Uterus (tissue), 2 donors: ENCODE measurements at regions not wholly inside any gene's neighbourhood (a gene's known extent, or its start where the extent isn't known, plus 50 kb on each side); places are given as distances from the start of the nearest gene placed in this dataset.

Experiments
- POLR2A ChIP-seq, 2 donors: fragments of 450-650 bp; IDR thresholded peaks; one replicate each; pipeline ENCODE4 v1.6.1; 2016; ENCODE audit warnings: antibody characterized with exemption in 2 of 2, mild to moderate bottlenecking in 1 of 2, moderate library complexity in 1 of 2
- TF ChIP-seq, protein P1 (sequence below), 4 experiments: fragments of 200-600 bp in 2 of 4; fragments of 450-650 bp in 2 of 4; sonication (generic) in 2 of 4; IDR thresholded peaks; one replicate each; pipeline ENCODE4 v1.5.1; 2016 to 2019; ENCODE audit warnings: antibody characterized with exemption in 4 of 4, mild to moderate bottlenecking in 2 of 4, moderate library complexity in 1 of 4

DNA sequence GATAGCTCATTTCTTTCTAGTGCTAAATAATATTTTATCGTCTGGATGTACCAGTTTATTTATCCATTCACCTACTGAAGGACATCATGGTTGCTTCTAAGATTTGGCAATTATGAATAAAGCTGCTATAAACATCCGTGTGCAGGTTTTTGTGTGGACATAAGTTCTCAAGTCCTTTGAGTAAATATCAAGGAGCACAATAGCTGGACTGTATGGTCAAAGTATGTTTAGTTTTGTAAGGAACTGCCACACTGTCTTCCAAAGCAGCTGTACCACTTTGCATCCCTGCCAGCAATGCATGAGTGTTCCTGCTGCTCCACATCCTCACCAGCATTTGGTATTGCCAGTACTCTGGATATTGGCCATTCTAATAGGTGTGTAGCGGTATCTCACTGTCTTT, 447.4 kb downstream of the MED13L start:
- TF ChIP-seq, protein P1, sequence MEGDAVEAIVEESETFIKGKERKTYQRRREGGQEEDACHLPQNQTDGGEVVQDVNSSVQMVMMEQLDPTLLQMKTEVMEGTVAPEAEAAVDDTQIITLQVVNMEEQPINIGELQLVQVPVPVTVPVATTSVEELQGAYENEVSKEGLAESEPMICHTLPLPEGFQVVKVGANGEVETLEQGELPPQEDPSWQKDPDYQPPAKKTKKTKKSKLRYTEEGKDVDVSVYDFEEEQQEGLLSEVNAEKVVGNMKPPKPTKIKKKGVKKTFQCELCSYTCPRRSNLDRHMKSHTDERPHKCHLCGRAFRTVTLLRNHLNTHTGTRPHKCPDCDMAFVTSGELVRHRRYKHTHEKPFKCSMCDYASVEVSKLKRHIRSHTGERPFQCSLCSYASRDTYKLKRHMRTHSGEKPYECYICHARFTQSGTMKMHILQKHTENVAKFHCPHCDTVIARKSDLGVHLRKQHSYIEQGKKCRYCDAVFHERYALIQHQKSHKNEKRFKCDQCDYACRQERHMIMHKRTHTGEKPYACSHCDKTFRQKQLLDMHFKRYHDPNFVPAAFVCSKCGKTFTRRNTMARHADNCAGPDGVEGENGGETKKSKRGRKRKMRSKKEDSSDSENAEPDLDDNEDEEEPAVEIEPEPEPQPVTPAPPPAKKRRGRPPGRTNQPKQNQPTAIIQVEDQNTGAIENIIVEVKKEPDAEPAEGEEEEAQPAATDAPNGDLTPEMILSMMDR (IDR thresholded peaks at IDR 0.05): no peak
- no peak for TF ChIP-seq POLR2A (IDR thresholded peaks at IDR 0.05)
